ENCODE measurements at regions not wholly inside any gene's neighbourhood (a gene's known extent, or its start where the extent isn't known, plus 50 kb on each side); places are given as distances from the start of the nearest gene placed in this dataset.
"Not testable (repeated sequence)": the region's sequence is repeated elsewhere in the genome, so short reads cannot be mapped to it uniquely, and the experiment has no call there.

- no peak for DNase-seq (ENCODE audit: low read depth)
These were observed 976.8 kb downstream of the TBC1D32 start for GRCh38 chr6:120357447-120357846.

- peak; percentile 27 for DNase-seq (ENCODE audit: low read depth)
These were observed 978.5 kb downstream of the TBC1D32 start for GRCh38 chr6:120355822-120356221.

- DNase-seq (ENCODE audit: low read depth) = no peak
These were observed 979.7 kb downstream of the TBC1D32 start for GRCh38 chr6:120354452-120355098.

- DNase-seq (ENCODE audit: low read depth) = no peak
These were observed 981.8 kb downstream of the TBC1D32 start for GRCh38 chr6:120352491-120352890.

- DNase-seq (ENCODE audit: low read depth) = no peak
These were observed 985.4 kb downstream of the TBC1D32 start for GRCh38 chr6:120348926-120349325.

GRCh38 chr6:120328521-120328920, 979.0 kb upstream of the MAN1A1 start:
- no peak for DNase-seq (ENCODE audit: low read depth)

- DNase-seq (ENCODE audit: low read depth) = no peak
These were observed 971.1 kb upstream of the MAN1A1 start for GRCh38 chr6:120320481-120321162.

GRCh38 chr6:120304223-120304622, 954.7 kb upstream of the MAN1A1 start:
- no peak for DNase-seq (ENCODE audit: low read depth)

- DNase-seq (ENCODE audit: low read depth) = no peak
These were observed 954.0 kb upstream of the MAN1A1 start for GRCh38 chr6:120303527-120303926.

GRCh38 chr6:120302041-120302440, 952.5 kb upstream of the MAN1A1 start:
- no peak for DNase-seq (ENCODE audit: low read depth)

GRCh38 chr6:120290964-120291363, 941.4 kb upstream of the MAN1A1 start:
- DNase-seq (ENCODE audit: low read depth) = no peak

GRCh38 chr6:120282005-120282404, 932.4 kb upstream of the MAN1A1 start:
- DNase-seq (ENCODE audit: low read depth) = no peak

- no peak for DNase-seq (ENCODE audit: low read depth)
These were observed 930.1 kb upstream of the MAN1A1 start for GRCh38 chr6:120279466-120280167.

GRCh38 chr6:120278689-120279396, 929.3 kb upstream of the MAN1A1 start:
- no peak for DNase-seq (ENCODE audit: low read depth)

- no peak for DNase-seq (ENCODE audit: low read depth)
These were observed 925.0 kb upstream of the MAN1A1 start for GRCh38 chr6:120274547-120274946.

- DNase-seq (ENCODE audit: low read depth) = no peak
These were observed 923.9 kb upstream of the MAN1A1 start for GRCh38 chr6:120273411-120273810.

- no peak for DNase-seq (ENCODE audit: low read depth)
These were observed 922.5 kb upstream of the MAN1A1 start for GRCh38 chr6:120272038-120272437.

GRCh38 chr6:120268256-120268655, 918.7 kb upstream of the MAN1A1 start:
- not testable (repeated sequence) for DNase-seq (ENCODE audit: low read depth)

GRCh38 chr6:120262354-120262753, 912.8 kb upstream of the MAN1A1 start:
- DNase-seq (ENCODE audit: low read depth) = no peak

GRCh38 chr6:120260636-120261035, 911.1 kb upstream of the MAN1A1 start:
- DNase-seq (ENCODE audit: low read depth) = no peak

- DNase-seq (ENCODE audit: low read depth) = no peak
These were observed 905.1 kb upstream of the MAN1A1 start for GRCh38 chr6:120254651-120255050.

- no peak for DNase-seq (ENCODE audit: low read depth)
These were observed 898.9 kb upstream of the MAN1A1 start for GRCh38 chr6:120248451-120248850.

GRCh38 chr6:120237221-120237620, 887.7 kb upstream of the MAN1A1 start:
- DNase-seq (ENCODE audit: low read depth) = no peak

All from fibroblast of gingiva (primary cell).